ENCODE measurements at regions not wholly inside any gene's neighbourhood (a gene's known extent, or its start where the extent isn't known, plus 50 kb on each side); places are given as distances from the start of the nearest gene placed in this dataset.

- TF ChIP-seq POLR2A (IDR thresholded peaks at IDR 0.05) (no peak), CTCF (IDR thresholded peaks at IDR 0.05) (no peak)
- 87 to 93% methylated on average over 1 of the region's 1 CpG for whole genome bisulfite sequencing, 2 donors
- no peak overlapping the region for H3K4me3 ChIP-seq (ENCODE audit: low read depth, poor library complexity, severe bottlenecking)
- no peak for DNase-seq (ENCODE audit: low spot score in 2 of 2)
- intact Hi-C loops (cut with DNase I; ENCODE audit: low total_unique reads), result no loop called here
These were observed 713.0 kb downstream of the MRPL39 start for GRCh38 chr21:24894324-24894723.

GRCh38 chr21:24890021-24890420 is 717.3 kb downstream of the MRPL39 start:
- 49 to 60% methylated on average over 4 of the region's 4 CpGs for WGBS, 2 donors
- intact Hi-C loops (cut with DNase I; ENCODE audit: low total_unique reads), result no loop called here
- H3K4me3 ChIP-seq (ENCODE audit: low read depth, poor library complexity, severe bottlenecking), result no peak overlapping the region
- no peak for DNase-seq (ENCODE audit: low spot score in 2 of 2)
- TF ChIP-seq POLR2A (IDR thresholded peaks at IDR 0.05) (no peak), CTCF (IDR thresholded peaks at IDR 0.05) (no peak)

GRCh38 chr21:24881506-24881905 is 725.8 kb downstream of the MRPL39 start:
- no peak overlapping the region for H3K4me3 ChIP-seq (ENCODE audit: low read depth, poor library complexity, severe bottlenecking)
- no peak for DNase-seq (ENCODE audit: low spot score in 2 of 2)
- WGBS, 2 donors, result 33 to 40% methylated on average over 2 of the region's 2 CpGs
- TF ChIP-seq POLR2A (IDR thresholded peaks at IDR 0.05), result no peak
- TF ChIP-seq CTCF (IDR thresholded peaks at IDR 0.05), result no peak
- intact Hi-C loops (cut with DNase I; ENCODE audit: low total_unique reads), result no loop called here

- no peak overlapping the region for H3K4me3 ChIP-seq (ENCODE audit: low read depth, poor library complexity, severe bottlenecking)
- no peak for DNase-seq (ENCODE audit: low spot score in 2 of 2)
- intact Hi-C loops (cut with DNase I; ENCODE audit: low total_unique reads), result no loop called here
- no peak for TF ChIP-seq CTCF (IDR thresholded peaks at IDR 0.05)
- TF ChIP-seq POLR2A (IDR thresholded peaks at IDR 0.05), result no peak
- WGBS, 2 donors, result 62% methylated on average over 4 of the region's 4 CpGs
These were observed 736.6 kb downstream of the MRPL39 start for GRCh38 chr21:24870633-24871032.

- WGBS, 2 donors, result 67 to 76% methylated on average over 2 of the region's 2 CpGs
- no peak for TF ChIP-seq CTCF (IDR thresholded peaks at IDR 0.05)
- no peak for TF ChIP-seq POLR2A (IDR thresholded peaks at IDR 0.05)
- no peak overlapping the region for H3K4me3 ChIP-seq (ENCODE audit: low read depth, poor library complexity, severe bottlenecking)
- intact Hi-C loops (cut with DNase I; ENCODE audit: low total_unique reads), result no loop called here
- no peak for DNase-seq (ENCODE audit: low spot score in 2 of 2)
These were observed 737.4 kb downstream of the MRPL39 start for GRCh38 chr21:24869862-24870261.

- intact Hi-C loops (cut with DNase I; ENCODE audit: low total_unique reads), result no loop called here
These were observed 739.2 kb downstream of the MRPL39 start for GRCh38 chr21:24868117-24868516.

More at GRCh38 chr21:24868117-24868516, 739.2 kb downstream of the MRPL39 start:
- WGBS, 2 donors, result 67 to 75% methylated on average over 1 of the region's 1 CpG
- no peak overlapping the region for H3K4me3 ChIP-seq (ENCODE audit: low read depth, poor library complexity, severe bottlenecking)
- TF ChIP-seq CTCF (IDR thresholded peaks at IDR 0.05) (no peak), POLR2A (IDR thresholded peaks at IDR 0.05) (no peak)
- DNase-seq (ENCODE audit: low spot score in 2 of 2), result no peak

All from lower leg skin (tissue), 4 donors.